SK-N-SH (cell line): ENCODE measurements at regions not wholly inside any gene's neighbourhood (a gene's known extent, or its start where the extent isn't known, plus 50 kb on each side); places are given as distances from the start of the nearest gene placed in this dataset.

Experiments used
- CTCF ChIA-PET: fragments of 300-600, 350-600 bp; formaldehyde crosslinking; extraction: SDS; loops from one replicate; lab custom pipeline; 2021; lab: Yijun Ruan, JAX
- POLR2A ChIA-PET: fragments of 350-600 bp; sonication (Branson Sonifier 250); formaldehyde crosslinking; extraction: SDS; loops from one replicate; lab custom pipeline; 2020; ENCODE audit warnings: antibody characterized with exemption, inconsistent platforms; lab: Yijun Ruan, JAX
- DNase-seq: peaks from one replicate; pipeline ENCODE4 v3.0.0; 2012
- H2AFZ ChIP-seq: fragments of 200-600 bp; sonication (generic); 2 replicates; pipeline ENCODE4 v1.8.1; 2016; ENCODE audit warnings: antibody characterized with exemption, mild to moderate bottlenecking, low read depth
- H3F3A ChIP-seq: fragments of 200-600 bp; sonication (generic); replicated peaks from 2 replicates; pipeline ENCODE3; 2016; ENCODE audit warnings: antibody characterized with exemption, mild to moderate bottlenecking; ENCODE audit not compliant: insufficient read depth
- H3K27ac ChIP-seq, 2 experiments: fragments of 200-500 bp in 1 of 2; fragments of 200-600 bp in 1 of 2; sonication (Bioruptor generic) in 1 of 2; sonication (generic), shearing (Covaris generic) in 1 of 2; 2 replicates each; pipeline versions ENCODE4 v1.5.1 to v1.6.1; 2014 to 2016; ENCODE audit warnings: low read depth in 2 of 2, inconsistent platforms in 1 of 2, low read length in 1 of 2, mild to moderate bottlenecking in 1 of 2, mixed read lengths in 1 of 2
- H3K27me3 ChIP-seq: fragments of 200-600 bp; sonication (generic), shearing (Covaris generic); 2 replicates; pipeline ENCODE4 v1.6.1; 2016; ENCODE audit warnings: mixed run types; ENCODE audit not compliant: insufficient read depth
- H3K36me3 ChIP-seq, 2 experiments: fragments of 200-500 bp in 1 of 2; fragments of 200-600 bp in 1 of 2; sonication (Bioruptor generic) in 1 of 2; sonication (generic) in 1 of 2; replicated peaks in 1 of 2; 2 replicates each; pipeline versions ENCODE3 to v1.5.1; 2014 to 2016; ENCODE audit warnings: low read length in 1 of 2, mild to moderate bottlenecking in 1 of 2; ENCODE audit not compliant: insufficient read depth in 2 of 2, control insufficient read depth in 1 of 2
- H3K4me1 ChIP-seq, 2 experiments: fragments of 200-500 bp in 1 of 2; fragments of 200-600 bp in 1 of 2; sonication (Bioruptor generic) in 1 of 2; sonication (generic), shearing (Covaris generic) in 1 of 2; 2 replicates each; pipeline versions ENCODE4 v1.5.1 to v1.6.1; 2014 to 2016; ENCODE audit warnings: low read depth in 1 of 2, low read length in 1 of 2, mixed run types in 1 of 2; ENCODE audit not compliant: insufficient read depth in 2 of 2, control insufficient read depth in 1 of 2
- H3K4me2 ChIP-seq: fragments of 200-600 bp; sonication (generic), shearing (Covaris generic); 2 replicates; pipeline ENCODE4 v1.6.1; 2017; ENCODE audit warnings: mixed run types
- H3K4me3 ChIP-seq, 2 experiments: fragments of 200-500 bp in 1 of 2; fragments of 200-600 bp in 1 of 2; sonication (Bioruptor generic) in 1 of 2; sonication (generic), shearing (Covaris generic) in 1 of 2; 2 replicates each; pipeline versions ENCODE4 v1.5.1 to v1.8.1; 2014 to 2016; ENCODE audit warnings: low read depth in 2 of 2, inconsistent platforms in 1 of 2, low read length in 1 of 2, mild to moderate bottlenecking in 1 of 2, mixed read lengths in 1 of 2, moderate library complexity in 1 of 2
- H3K79me2 ChIP-seq: fragments of 200-600 bp; sonication (generic); 2 replicates; pipeline ENCODE4 v1.8.1; 2017; ENCODE audit warnings: mild to moderate bottlenecking; ENCODE audit not compliant: insufficient read depth
- H3K9ac ChIP-seq: fragments of 200-600 bp; sonication (generic); 2 replicates; pipeline ENCODE4 v1.6.1; 2017; ENCODE audit warnings: mixed run types
- H3K9me2 ChIP-seq: fragments of 200-600 bp; sonication (generic); 2 replicates; pipeline ENCODE4 v1.6.1; 2017; ENCODE audit warnings: mixed run types
- H3K9me3 ChIP-seq: fragments of 200-600 bp; sonication (generic); 2 replicates; pipeline ENCODE4 v1.6.1; 2017; ENCODE audit warnings: mixed run types, mild to moderate bottlenecking, moderate library complexity
- H4K20me1 ChIP-seq: fragments of 200-600 bp; sonication (generic); 2 replicates; pipeline ENCODE4 v1.6.1; 2017; ENCODE audit warnings: mild to moderate bottlenecking, mixed run types; ENCODE audit not compliant: insufficient read depth
- EZH2phosphoT487 ChIP-seq: fragments of 200-600 bp; sonication (generic); IDR thresholded peaks from 2 replicates; pipeline ENCODE4 v1.6.1; 2017; ENCODE audit warnings: low read depth, mixed run types, mild to moderate bottlenecking, antibody characterized with exemption, moderate library complexity, borderline replicate concordance
- GATA2 ChIP-seq: sonication (generic); formaldehyde crosslinking; IDR thresholded peaks from 2 replicates; pipeline ENCODE4 v1.5.0; 2020; ENCODE audit warnings: mild to moderate bottlenecking, missing genetic modification reagents
- IRF3 ChIP-seq: fragments of 150-350 bp; IDR thresholded peaks from 2 replicates; pipeline ENCODE4 v1.6.1; 2016; ENCODE audit warnings: mild to moderate bottlenecking, low read depth, low read length
- MXI1 ChIP-seq: IDR thresholded peaks from 2 replicates; pipeline ENCODE4 v1.6.1; 2012; ENCODE audit warnings: mild to moderate bottlenecking, low read depth, low read length, improper control_type of control experiment
- REST ChIP-seq: IDR thresholded peaks from 2 replicates; pipeline ENCODE4 v1.6.1; 2012; ENCODE audit warnings: mild to moderate bottlenecking, low read depth, low read length, moderate library complexity
- RFX5 ChIP-seq: IDR thresholded peaks from 2 replicates; pipeline ENCODE4 v1.6.1; 2012; ENCODE audit warnings: mild to moderate bottlenecking, improper control_type of control experiment, low read length
- TCF12 ChIP-seq: IDR thresholded peaks from 2 replicates; pipeline ENCODE4 v1.4.0; 2012
- TEAD4 ChIP-seq: IDR thresholded peaks from 2 replicates; pipeline ENCODE4 v1.4.0; 2012; ENCODE audit warnings: mild to moderate bottlenecking, borderline replicate concordance; ENCODE audit not compliant: insufficient read depth
- USF2 ChIP-seq: fragments of 150-350 bp; IDR thresholded peaks from 2 replicates; pipeline ENCODE4 v1.6.1; 2017; ENCODE audit warnings: antibody characterized with exemption, low read length, low read depth, borderline replicate concordance
- whole genome bisulfite sequencing: methylation state at CpG from one replicate; pipeline ENCODE4 v1.1.6; 2017; ENCODE audit warnings: low lambda C conversion rate; 5-methylcytosine and 5-hydroxymethylcytosine counted together

- Histone ChIP-seq H3K79me2 (no peaks in the 10 kb centered on the region), H3K4me2 (no peak overlapping the region)
These were observed 233.1 kb downstream of the POSTN start for GRCh38 chr13:37365496-37365895.

More at GRCh38 chr13:37365496-37365895, 233.1 kb downstream of the POSTN start:
- no peaks in the 10 kb centered on the region for H3K9me3 ChIP-seq
- POLR2A ChIA-PET, result no interaction called here
- H2AFZ ChIP-seq, result no peak overlapping the region
- H3K4me1 ChIP-seq, result peaks cover 0 to 7% of the 10 kb centered on the region in 2 experiments; a peak in 1 of 4 replicates
- WGBS, result 27% methylated on average over 2 of the region's 2 CpGs
- H4K20me1 ChIP-seq, result no peaks in the 10 kb centered on the region
- CTCF ChIA-PET, result interaction anchor here (0.8 kb wide), 1 partner anchor 1337 kb away, joined by 3 read pairs; no protein-coding TSS in a partner anchor
- TF ChIP-seq TEAD4 (no peak), IRF3 (no peak), GATA2 (CRISPR knock-in tag) (no peak), RFX5 (no peak), REST (no peak), MXI1 (no peak), EZH2phosphoT487 (no peak), TCF12 (no peak), USF2 (no peak)
- TF ChIP-seq, all 33 proteins: peak for 0
- Histone ChIP-seq H3K36me3 (no peaks in the 10 kb centered on the region), H3K9me2 (no peaks in the 10 kb centered on the region), H3K27me3 (no peaks in the 10 kb centered on the region), H3K9ac (no peak overlapping the region), H3K27ac (no peak overlapping the region), H3F3A (peaks cover 11% of the 10 kb centered on the region), H3K4me3 (no peak overlapping the region)
- DNase-seq, result no peak
